Heart left ventricle (tissue), 13 donors: ENCODE measurements at regions not wholly inside any gene's neighbourhood (a gene's known extent, or its start where the extent isn't known, plus 50 kb on each side); places are given as distances from the start of the nearest gene placed in this dataset.

Source experiments
- CTCF ChIP-seq, 12 donors: fragments of 200-600 bp; sonication (generic) in 4 of 12; IDR thresholded peaks; one replicate each; pipeline versions ENCODE4 v1.5.0 to v1.8.0; 2018 to 2022; ENCODE audit warnings: antibody characterized with exemption in 12 of 12, mild to moderate bottlenecking in 5 of 12
- POLR2A ChIP-seq, 2 donors: fragments of 450-650 bp; IDR thresholded peaks; one replicate each; pipeline ENCODE4 v1.6.1; 2017; ENCODE audit warnings: antibody characterized with exemption in 2 of 2, mild to moderate bottlenecking in 2 of 2, moderate library complexity in 2 of 2
- donor health status: ischemic (EF 13 %, LVEDD 7.1; RV severe dilation, severe dysfunction).
- donor health status: DM: no; HTN: yes; CAD: no.
- donor health status: DM: no; HTN: no; CAD: no.
- donor health status: ischemic (EF 25% LVEDD 6.9; RV normal size, moderate dysfunction).
- donor health status: ischemic (EF 25% LVEDD 5.7; RV mildly dilated, moderate dysfunction).
- donor health status: ischemic (EF 35%, LVEDD 5.7; RV mildly dilated, moderate dysfunction).
- donor health status: nonischemic (EF 11% LVEDD 7.7; RV severe dilation, severe dysfunction).
- donor health status: DM: yes; HTN: yes; CAD: no.
- donor health status: PGD.
- donor health status: ischemic (EF 29% LVEDD 5.4; RV normal size, mild dysfunction).
- donor health status: nonischemic (EF 23%, LVEDD 6.1; RV moderate dilation, normal function).

GRCh38 chr11:110379936-110380335, 49.8 kb upstream of the FDX1 start:
- TF ChIP-seq CTCF (IDR thresholded peaks at IDR 0.05) (no peak), POLR2A (IDR thresholded peaks at IDR 0.05) (no peak)
